Naive thymus-derived CD4-positive, alpha-beta T cell (primary cell): ENCODE measurements at regions not wholly inside any gene's neighbourhood (a gene's known extent, or its start where the extent isn't known, plus 50 kb on each side); places are given as distances from the start of the nearest gene placed in this dataset.
"Not testable (repeated sequence)": the region's sequence is repeated elsewhere in the genome, so short reads cannot be mapped to it uniquely, and the experiment has no call there.

Experiments used
- ATAC-seq: fragments of 150-1000 bp; cut with Tn5 transposase; 2 replicates; pipeline ENCODE4 v1.10.0; 2021; ENCODE audit warnings: mild to moderate bottlenecking, moderate library complexity
- CTCF ChIA-PET: fragments of 350-600 bp; sonication (Branson Sonifier 250); formaldehyde crosslinking; loops from one replicate; lab custom pipeline; 2021; ENCODE audit warnings: antibody characterized with exemption; lab: Charles Lee
- POLR2A ChIA-PET: fragments of 350-600 bp; sonication (Branson Sonifier 250); formaldehyde crosslinking; loops from one replicate; lab custom pipeline; 2021; ENCODE audit warnings: antibody characterized with exemption, inconsistent platforms; lab: Charles Lee
- DNase-seq, 9 donors: peaks; one replicate each; pipeline versions ENCODE4 v3.0.0 to v3.0.0-alpha.2; 2020 to 2022; ENCODE audit warnings: mixed read lengths in 1 of 9
- H3K27ac ChIP-seq: one replicate; pipeline ENCODE4 v1.7.0; 2013; ENCODE audit warnings: mild to moderate bottlenecking, low read depth, low read length, moderate library complexity
- H3K27me3 ChIP-seq, 2 donors: one replicate each; pipeline ENCODE4 v1.7.0; 2013; ENCODE audit warnings: low read length in 2 of 2, mild to moderate bottlenecking in 2 of 2, moderate library complexity in 2 of 2; ENCODE audit not compliant: control insufficient read depth in 2 of 2, insufficient read depth in 2 of 2
- H3K36me3 ChIP-seq, 3 experiments: 1 replicate in 2 of 3; 2 replicates in 1 of 3; pipeline ENCODE4 v1.7.0; 2013; ENCODE audit warnings: low read length in 3 of 3, mild to moderate bottlenecking in 3 of 3, moderate library complexity in 1 of 3; ENCODE audit not compliant: insufficient read depth in 3 of 3, control insufficient read depth in 2 of 3
- H3K4me1 ChIP-seq, 2 donors: one replicate each; pipeline ENCODE4 v1.7.0; 2013; ENCODE audit warnings: low read length in 2 of 2, mild to moderate bottlenecking in 2 of 2, moderate library complexity in 1 of 2; ENCODE audit not compliant: control insufficient read depth in 2 of 2, insufficient read depth in 2 of 2
- H3K4me3 ChIP-seq: 2 replicates; pipeline ENCODE4 v1.7.0; 2013; ENCODE audit warnings: mild to moderate bottlenecking, low read length
- H3K9me3 ChIP-seq, 3 experiments: 1 replicate in 2 of 3; 2 replicates in 1 of 3; pipeline ENCODE4 v1.7.0; 2013; ENCODE audit warnings: low read length in 3 of 3; ENCODE audit not compliant: control insufficient read depth in 2 of 3
- H3K27ac Mint-ChIP-seq, 9 donors: one replicate each; pipeline ENCODE4 v1.8.0; 2020 to 2022; ENCODE audit warnings: mixed read lengths in 9 of 9, mild to moderate bottlenecking in 8 of 9, moderate library complexity in 5 of 9, inconsistent platforms in 2 of 9
- H3K27me3 Mint-ChIP-seq, 5 donors: one replicate each; pipeline ENCODE4 v1.8.0; 2021 to 2022; ENCODE audit warnings: mixed read lengths in 5 of 5, mild to moderate bottlenecking in 1 of 5
- H3K36me3 Mint-ChIP-seq, 5 donors: one replicate each; pipeline ENCODE4 v1.8.0; 2020 to 2022; ENCODE audit warnings: mixed read lengths in 5 of 5, mild to moderate bottlenecking in 3 of 5, inconsistent platforms in 1 of 5
- H3K4me1 Mint-ChIP-seq, 7 donors: one replicate each; pipeline ENCODE4 v1.8.0; 2020 to 2022; ENCODE audit warnings: mixed read lengths in 7 of 7, mild to moderate bottlenecking in 3 of 7, inconsistent platforms in 1 of 7
- H3K4me3 Mint-ChIP-seq, 10 donors: one replicate each; pipeline ENCODE4 v1.8.0; 2020 to 2022; ENCODE audit warnings: mild to moderate bottlenecking in 10 of 10, mixed read lengths in 10 of 10, moderate library complexity in 6 of 10, inconsistent platforms in 2 of 10
- H3K9me3 Mint-ChIP-seq, 11 donors: one replicate each; pipeline ENCODE4 v1.8.0; 2020 to 2022; ENCODE audit warnings: mixed read lengths in 11 of 11, mild to moderate bottlenecking in 4 of 11, inconsistent platforms in 1 of 11, moderate library complexity in 1 of 11
- intact Hi-C, 2 donors: fragments of 100-400 bp; cut with micrococcal nuclease; formaldehyde crosslinking; loops; one replicate each; pipeline ENCODE4 v1.15.1; 2023

GRCh38 chr16:73099601-73100000, 51.7 kb upstream of the ZFHX3 start:
- H3K4me1 Mint-ChIP-seq, POLR2A ChIA-PET, H3K9me3 Mint-ChIP-seq, H3K27ac ChIP-seq, intact Hi-C loops, H3K27ac Mint-ChIP-seq, H3K27me3 Mint-ChIP-seq, ATAC-seq, H3K27me3 ChIP-seq, DNase-seq, H3K4me1 ChIP-seq, H3K9me3 ChIP-seq, H3K36me3 ChIP-seq, H3K4me3 Mint-ChIP-seq, H3K36me3 Mint-ChIP-seq, CTCF ChIA-PET, H3K4me3 ChIP-seq: not testable (repeated sequence)
